ENCODE measurements at regions not wholly inside any gene's neighbourhood (a gene's known extent, or its start where the extent isn't known, plus 50 kb on each side); places are given as distances from the start of the nearest gene placed in this dataset.
"Not testable (repeated sequence)": the region's sequence is repeated elsewhere in the genome, so short reads cannot be mapped to it uniquely, and the experiment has no call there.

DNA sequence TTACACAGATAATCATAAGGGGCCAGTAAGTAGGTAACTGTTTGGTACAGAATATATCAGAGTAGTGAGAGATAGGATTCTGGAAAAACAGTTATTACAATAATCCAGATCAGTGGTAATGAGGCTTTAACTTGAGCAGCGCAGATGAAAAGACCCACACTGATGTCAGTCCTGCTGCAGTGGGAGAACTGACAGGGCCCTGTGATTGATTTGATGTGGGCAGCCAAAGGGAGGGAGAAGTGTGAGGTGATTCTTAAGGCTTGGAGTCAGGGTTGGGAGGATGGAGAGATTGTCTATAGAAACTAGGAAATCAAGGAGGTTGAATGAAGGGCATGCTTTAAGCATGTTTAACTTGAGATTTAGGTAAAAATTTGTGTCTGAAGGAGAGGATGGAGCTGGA, 161.4 kb downstream of the VSIG4 start:
- intact Hi-C loops (cut with micrococcal nuclease), result no loop called here
- H3K4me3 ChIP-seq, result no peak overlapping the region
- no peaks in the 10 kb centered on the region for H3K27me3 ChIP-seq (ENCODE audit: low read depth)
- no peaks in the 10 kb centered on the region for H3K9me3 ChIP-seq (replicated peaks)
- H3K27ac ChIP-seq (replicated peaks), result no peak overlapping the region
- TF ChIP-seq, protein P1, sequence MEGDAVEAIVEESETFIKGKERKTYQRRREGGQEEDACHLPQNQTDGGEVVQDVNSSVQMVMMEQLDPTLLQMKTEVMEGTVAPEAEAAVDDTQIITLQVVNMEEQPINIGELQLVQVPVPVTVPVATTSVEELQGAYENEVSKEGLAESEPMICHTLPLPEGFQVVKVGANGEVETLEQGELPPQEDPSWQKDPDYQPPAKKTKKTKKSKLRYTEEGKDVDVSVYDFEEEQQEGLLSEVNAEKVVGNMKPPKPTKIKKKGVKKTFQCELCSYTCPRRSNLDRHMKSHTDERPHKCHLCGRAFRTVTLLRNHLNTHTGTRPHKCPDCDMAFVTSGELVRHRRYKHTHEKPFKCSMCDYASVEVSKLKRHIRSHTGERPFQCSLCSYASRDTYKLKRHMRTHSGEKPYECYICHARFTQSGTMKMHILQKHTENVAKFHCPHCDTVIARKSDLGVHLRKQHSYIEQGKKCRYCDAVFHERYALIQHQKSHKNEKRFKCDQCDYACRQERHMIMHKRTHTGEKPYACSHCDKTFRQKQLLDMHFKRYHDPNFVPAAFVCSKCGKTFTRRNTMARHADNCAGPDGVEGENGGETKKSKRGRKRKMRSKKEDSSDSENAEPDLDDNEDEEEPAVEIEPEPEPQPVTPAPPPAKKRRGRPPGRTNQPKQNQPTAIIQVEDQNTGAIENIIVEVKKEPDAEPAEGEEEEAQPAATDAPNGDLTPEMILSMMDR (IDR thresholded peaks at IDR 0.05; ENCODE audit: borderline replicate concordance), result no peak
- DNase-seq, result no peak
- no peaks in the 10 kb centered on the region for H3K4me1 ChIP-seq
- H3K36me3 ChIP-seq, result no peaks in the 10 kb centered on the region

DNA sequence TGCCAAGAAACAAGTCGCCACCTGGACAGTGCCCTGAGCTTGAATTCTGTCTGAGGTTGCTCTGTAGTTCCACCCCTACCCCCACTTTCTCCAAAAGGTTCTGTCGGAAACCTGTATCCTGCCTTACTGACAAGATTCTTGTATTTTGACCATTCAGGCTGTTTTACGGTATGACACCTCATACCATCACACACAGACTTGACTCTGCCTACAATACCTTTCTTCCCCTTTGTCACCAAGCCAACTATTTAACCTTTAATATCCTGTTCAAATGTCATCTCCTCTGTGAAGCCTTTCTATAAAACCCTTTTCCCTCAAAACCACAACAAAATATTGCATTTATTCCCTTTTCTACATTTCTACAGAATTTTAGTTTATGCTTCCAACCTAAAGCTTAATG, 161.9 kb downstream of the VSIG4 start:
- TF ChIP-seq, protein P1 (IDR thresholded peaks at IDR 0.05; ENCODE audit: borderline replicate concordance), result no peak
- no peak overlapping the region for H3K27ac ChIP-seq (replicated peaks)
- H3K4me1 ChIP-seq, result no peaks in the 10 kb centered on the region
- H3K4me3 ChIP-seq, result no peak overlapping the region
- no peaks in the 10 kb centered on the region for H3K36me3 ChIP-seq
- no peaks in the 10 kb centered on the region for H3K27me3 ChIP-seq (ENCODE audit: low read depth)
- no peaks in the 10 kb centered on the region for H3K9me3 ChIP-seq (replicated peaks)
- DNase-seq, result no peak
- intact Hi-C loops (cut with micrococcal nuclease), result no loop called here

DNA sequence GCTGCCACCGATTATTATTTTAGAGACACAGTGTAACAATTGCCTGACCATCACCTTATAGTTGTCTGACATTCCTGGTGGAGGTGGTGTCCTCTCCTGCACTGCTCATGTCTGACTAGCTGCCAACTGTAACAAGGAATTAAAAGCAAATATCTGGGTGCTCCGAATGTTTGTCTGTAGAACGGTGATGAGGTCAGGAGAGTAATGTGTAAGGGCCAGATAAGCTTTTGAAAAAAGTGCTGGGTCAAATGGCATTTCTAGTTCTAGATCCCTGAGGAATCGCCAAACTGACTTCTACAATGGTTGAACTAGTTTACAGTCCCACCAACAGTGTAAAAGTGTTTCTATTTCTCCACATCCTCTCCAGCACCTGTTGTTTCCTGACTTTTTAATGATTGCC, 164.3 kb downstream of the VSIG4 start:
- H3K27me3 ChIP-seq (ENCODE audit: low read depth); H3K36me3 ChIP-seq; DNase-seq; H3K4me3 ChIP-seq; H3K4me1 ChIP-seq; H3K27ac ChIP-seq (replicated peaks); intact Hi-C loops (cut with micrococcal nuclease); H3K9me3 ChIP-seq (replicated peaks): not testable (repeated sequence)

DNA sequence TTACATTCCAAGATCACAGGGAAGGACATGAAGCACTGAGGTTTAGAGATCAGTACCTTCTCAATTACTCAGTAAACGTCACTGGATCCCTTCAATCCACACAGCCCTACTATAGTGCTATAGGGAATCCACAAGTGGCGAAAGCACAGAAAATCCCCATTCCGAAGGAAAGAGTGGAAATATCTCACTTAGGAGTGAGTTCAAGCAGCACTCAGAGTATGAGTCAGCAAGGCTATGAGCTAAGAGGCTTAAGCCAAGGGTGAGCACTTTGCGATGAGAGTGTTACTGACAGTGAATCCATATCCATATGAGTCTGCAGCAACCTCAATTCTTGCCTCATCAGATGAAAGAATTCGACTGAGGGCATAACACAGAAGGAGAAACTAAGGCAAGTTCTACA, 165.1 kb downstream of the VSIG4 start:
- Histone ChIP-seq H3K9me3 (replicated peaks) (no peaks in the 10 kb centered on the region), H3K4me3 (no peak overlapping the region), H3K27me3 (ENCODE audit: low read depth) (no peaks in the 10 kb centered on the region), H3K4me1 (no peaks in the 10 kb centered on the region), H3K27ac (replicated peaks) (no peak overlapping the region), H3K36me3 (no peaks in the 10 kb centered on the region)
- DNase-seq, result no peak
- intact Hi-C loops (cut with micrococcal nuclease), result no loop called here
- TF ChIP-seq, protein P1 (IDR thresholded peaks at IDR 0.05; ENCODE audit: borderline replicate concordance), result no peak

DNA sequence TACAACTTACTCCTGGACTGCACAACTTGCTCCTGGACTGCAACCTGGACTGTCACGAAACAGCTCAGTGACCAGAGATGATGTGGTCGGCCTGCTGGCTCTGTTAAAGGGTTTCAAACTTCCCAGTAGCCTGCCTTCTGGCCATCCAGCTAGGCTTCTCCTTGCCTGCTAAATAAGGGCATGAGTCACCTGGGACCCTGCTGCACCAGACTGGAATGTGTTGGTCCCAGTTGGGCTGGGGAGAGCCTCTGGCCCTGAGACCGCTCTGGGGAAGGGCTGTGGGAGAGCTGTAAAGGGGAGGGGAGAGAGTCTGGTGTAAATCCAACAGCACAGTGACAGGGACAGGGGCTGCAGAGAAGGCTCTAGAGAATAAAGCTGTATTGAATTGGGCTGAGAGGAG, 165.8 kb downstream of the VSIG4 start:
- Histone ChIP-seq H3K4me3 (no peak overlapping the region), H3K4me1 (no peaks in the 10 kb centered on the region), H3K27ac (replicated peaks) (no peak overlapping the region), H3K27me3 (ENCODE audit: low read depth) (no peaks in the 10 kb centered on the region), H3K36me3 (no peaks in the 10 kb centered on the region), H3K9me3 (replicated peaks) (no peaks in the 10 kb centered on the region)
- TF ChIP-seq, protein P1 (IDR thresholded peaks at IDR 0.05; ENCODE audit: borderline replicate concordance), result no peak
- intact Hi-C loops (cut with micrococcal nuclease), result no loop called here
- DNase-seq, result no peak

DNA sequence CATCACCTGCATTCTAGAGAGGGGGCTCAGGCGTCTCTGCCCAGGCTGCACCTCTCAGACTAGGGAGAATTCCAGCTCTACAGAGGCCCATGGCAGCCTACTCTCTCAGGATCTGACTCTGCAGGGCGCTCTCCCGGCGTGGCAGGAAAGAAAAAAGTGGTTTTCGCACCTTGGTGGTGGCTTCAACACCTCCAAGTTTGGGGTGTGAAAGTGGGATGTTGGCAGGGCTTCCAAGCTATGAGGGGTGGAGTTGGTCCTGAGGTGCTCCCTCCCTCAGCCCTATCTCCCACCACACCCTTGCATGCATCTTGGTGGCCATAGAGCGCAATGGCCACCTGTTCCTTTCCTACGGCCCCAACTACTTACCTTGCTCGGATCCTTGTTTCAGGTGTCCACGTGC, 166.5 kb downstream of the VSIG4 start:
- H3K36me3 ChIP-seq, result no peaks in the 10 kb centered on the region
- H3K27ac ChIP-seq (replicated peaks), result no peak overlapping the region
- H3K9me3 ChIP-seq (replicated peaks), result no peaks in the 10 kb centered on the region
- H3K27me3 ChIP-seq (ENCODE audit: low read depth), result no peaks in the 10 kb centered on the region
- no peak overlapping the region for H3K4me3 ChIP-seq
- no peak for DNase-seq
- TF ChIP-seq, protein P1 (IDR thresholded peaks at IDR 0.05; ENCODE audit: borderline replicate concordance), result no peak
- intact Hi-C loops (cut with micrococcal nuclease), result no loop called here
- no peaks in the 10 kb centered on the region for H3K4me1 ChIP-seq

All from left ventricle myocardium inferior (tissue), 1 donor.